GM15510 (cell line): ENCODE measurements at regions not wholly inside any gene's neighbourhood (a gene's known extent, or its start where the extent isn't known, plus 50 kb on each side); places are given as distances from the start of the nearest gene placed in this dataset.

ENCODE experiments used
- POLR2A ChIP-seq: IDR thresholded peaks from 3 replicates; pipeline ENCODE4 v1.6.1; 2011; ENCODE audit warnings: borderline replicate concordance; ENCODE audit not compliant: insufficient read length; ENCODE audit errors: extremely low read depth

GRCh38 chr7:68187532-68187931, 1190.9 kb downstream of the TYW1 start:
- TF ChIP-seq POLR2A: no peak

- TF ChIP-seq POLR2A: no peak
Measured at GRCh38 chr7:68192941-68193340, 1196.3 kb downstream of the TYW1 start.

- no peak for TF ChIP-seq POLR2A
Measured at GRCh38 chr7:68200051-68200670, 1203.5 kb downstream of the TYW1 start.

GRCh38 chr7:68203251-68203650, 1206.6 kb downstream of the TYW1 start:
- TF ChIP-seq POLR2A: no peak

GRCh38 chr7:68205826-68206225, 1209.2 kb downstream of the TYW1 start:
- no peak for TF ChIP-seq POLR2A

- TF ChIP-seq POLR2A: no peak
Measured at GRCh38 chr7:68206946-68207485, 1210.4 kb downstream of the TYW1 start.

GRCh38 chr7:68207676-68208075, 1211.0 kb downstream of the TYW1 start:
- no peak for TF ChIP-seq POLR2A

GRCh38 chr7:68209486-68209885, 1212.9 kb downstream of the TYW1 start:
- no peak for TF ChIP-seq POLR2A

GRCh38 chr7:68213838-68214237, 1217.2 kb downstream of the TYW1 start:
- TF ChIP-seq POLR2A: no peak

GRCh38 chr7:68216051-68216450, 1219.4 kb downstream of the TYW1 start:
- TF ChIP-seq POLR2A: no peak

- no peak for TF ChIP-seq POLR2A
Measured at GRCh38 chr7:68217426-68217825, 1220.8 kb downstream of the TYW1 start.

GRCh38 chr7:68218461-68218860, 1221.8 kb downstream of the TYW1 start:
- no peak for TF ChIP-seq POLR2A

GRCh38 chr7:68222311-68222710, 1225.7 kb downstream of the TYW1 start:
- TF ChIP-seq POLR2A: no peak

- TF ChIP-seq POLR2A: no peak
Measured at GRCh38 chr7:68224041-68224741, 1227.6 kb downstream of the TYW1 start.

- no peak for TF ChIP-seq POLR2A
Measured at GRCh38 chr7:68235937-68236336, 1239.3 kb downstream of the TYW1 start.

GRCh38 chr7:68238204-68238805, 1241.7 kb downstream of the TYW1 start:
- no peak for TF ChIP-seq POLR2A
